Keratinocyte (primary cell): ENCODE measurements at regions not wholly inside any gene's neighbourhood (a gene's known extent, or its start where the extent isn't known, plus 50 kb on each side); places are given as distances from the start of the nearest gene placed in this dataset.

Experiments
- EZH2 ChIP-seq: IDR thresholded peaks from one replicate; pipeline ENCODE4 v1.6.1; 2012; ENCODE audit warnings: inconsistent platforms, mild to moderate bottlenecking, low read length, moderate library complexity
- TF ChIP-seq, protein P1 (sequence below), 3 experiments: IDR thresholded peaks in 1 of 3; conservative IDR thresholded peaks in 1 of 3; optimal IDR thresholded peaks in 1 of 3; 2 replicates in 2 of 3; 3 replicates in 1 of 3; pipeline versions ENCODE3 to v1.5.1; 2011; ENCODE audit warnings: low read length in 3 of 3, mild to moderate bottlenecking in 3 of 3, moderate library complexity in 2 of 3, control low read depth in 1 of 3, inconsistent platforms in 1 of 3; ENCODE audit not compliant: insufficient read depth in 2 of 3; ENCODE audit errors: extremely low read depth in 1 of 3

DNA sequence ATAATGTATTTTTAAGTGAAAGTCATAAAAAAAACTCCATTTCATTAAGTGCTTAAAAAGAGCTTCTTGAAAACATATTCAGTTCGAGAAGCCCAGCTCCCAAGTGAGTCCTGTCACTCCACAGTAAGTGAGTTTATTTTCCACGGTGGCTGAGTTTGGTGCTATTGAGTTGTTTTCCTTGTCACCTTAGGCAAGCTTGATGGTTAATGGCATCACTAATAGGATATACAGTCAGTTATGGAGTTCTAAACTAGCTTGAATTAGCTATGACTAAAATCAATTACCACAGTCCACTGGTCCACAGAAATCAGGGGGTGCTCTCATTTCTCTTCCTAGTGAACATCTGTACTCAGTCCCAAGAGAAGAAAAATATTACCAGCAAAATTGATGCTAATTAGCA, 1526.2 kb upstream of the IGFBP7 start:
- TF ChIP-seq, protein P1, sequence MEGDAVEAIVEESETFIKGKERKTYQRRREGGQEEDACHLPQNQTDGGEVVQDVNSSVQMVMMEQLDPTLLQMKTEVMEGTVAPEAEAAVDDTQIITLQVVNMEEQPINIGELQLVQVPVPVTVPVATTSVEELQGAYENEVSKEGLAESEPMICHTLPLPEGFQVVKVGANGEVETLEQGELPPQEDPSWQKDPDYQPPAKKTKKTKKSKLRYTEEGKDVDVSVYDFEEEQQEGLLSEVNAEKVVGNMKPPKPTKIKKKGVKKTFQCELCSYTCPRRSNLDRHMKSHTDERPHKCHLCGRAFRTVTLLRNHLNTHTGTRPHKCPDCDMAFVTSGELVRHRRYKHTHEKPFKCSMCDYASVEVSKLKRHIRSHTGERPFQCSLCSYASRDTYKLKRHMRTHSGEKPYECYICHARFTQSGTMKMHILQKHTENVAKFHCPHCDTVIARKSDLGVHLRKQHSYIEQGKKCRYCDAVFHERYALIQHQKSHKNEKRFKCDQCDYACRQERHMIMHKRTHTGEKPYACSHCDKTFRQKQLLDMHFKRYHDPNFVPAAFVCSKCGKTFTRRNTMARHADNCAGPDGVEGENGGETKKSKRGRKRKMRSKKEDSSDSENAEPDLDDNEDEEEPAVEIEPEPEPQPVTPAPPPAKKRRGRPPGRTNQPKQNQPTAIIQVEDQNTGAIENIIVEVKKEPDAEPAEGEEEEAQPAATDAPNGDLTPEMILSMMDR (optimal IDR thresholded peaks at IDR 0.05 in 1 of 3, IDR thresholded peaks at IDR 0.05 in 1 of 3, conservative IDR thresholded peaks at IDR 0.05 in 1 of 3; ENCODE audit: extremely low read depth in 1 of 3, insufficient read depth in 2 of 3, low read length in 3 of 3) = no peak
- TF ChIP-seq EZH2 = no peak
